GM18519 (cell line): ENCODE measurements at regions not wholly inside any gene's neighbourhood (a gene's known extent, or its start where the extent isn't known, plus 50 kb on each side); places are given as distances from the start of the nearest gene placed in this dataset.
"Not testable (repeated sequence)": the region's sequence is repeated elsewhere in the genome, so short reads cannot be mapped to it uniquely, and the experiment has no call there.

Experiments used
- ATAC-seq: cut with Tn5 transposase; IDR thresholded peaks from one replicate; pipeline ENCODE4 v1.9.1; 2021; ENCODE audit warnings: mild to moderate bottlenecking, moderate library complexity; ENCODE audit not compliant: unreplicated experiment, low FRiP score

DNA sequence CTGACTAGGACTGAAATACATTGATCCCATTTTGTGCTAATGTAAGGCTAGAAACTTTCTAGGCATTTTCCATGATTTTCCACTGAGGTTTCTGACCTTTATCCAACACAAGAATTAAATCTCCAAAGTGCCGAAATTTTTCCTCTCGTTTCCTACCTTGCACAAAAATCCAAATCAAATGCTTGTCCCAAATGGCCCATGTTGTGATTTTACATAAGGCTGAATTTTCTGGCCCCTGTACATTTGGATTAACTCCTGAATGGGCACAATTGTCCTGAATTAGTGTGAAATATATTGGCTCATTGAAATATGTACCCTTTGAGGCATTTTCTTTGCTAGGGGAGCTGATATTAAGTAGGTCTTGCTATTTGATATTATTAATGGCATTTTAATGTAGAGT lies 105.6 kb upstream of the CBLB start:
- no peak for ATAC-seq

DNA sequence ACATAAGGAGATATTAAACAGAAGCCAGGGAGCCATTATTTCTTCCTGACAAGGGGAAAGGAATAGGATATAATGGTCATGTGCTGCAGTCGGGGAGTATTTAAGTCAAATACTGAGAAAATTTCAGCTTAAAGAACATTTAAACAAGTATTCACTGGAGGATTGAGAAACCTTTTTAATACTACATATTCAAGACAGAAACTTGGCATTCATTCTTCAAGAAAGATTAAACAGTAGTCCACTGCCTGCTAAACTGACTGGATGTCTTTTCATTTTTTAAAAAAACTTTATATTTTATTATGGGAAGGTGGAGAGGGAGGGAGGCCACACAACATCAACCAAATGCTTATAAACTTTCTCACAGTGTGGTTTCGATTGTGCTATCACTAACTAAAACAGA lies 107.4 kb upstream of the CBLB start:
- no peak for ATAC-seq

DNA sequence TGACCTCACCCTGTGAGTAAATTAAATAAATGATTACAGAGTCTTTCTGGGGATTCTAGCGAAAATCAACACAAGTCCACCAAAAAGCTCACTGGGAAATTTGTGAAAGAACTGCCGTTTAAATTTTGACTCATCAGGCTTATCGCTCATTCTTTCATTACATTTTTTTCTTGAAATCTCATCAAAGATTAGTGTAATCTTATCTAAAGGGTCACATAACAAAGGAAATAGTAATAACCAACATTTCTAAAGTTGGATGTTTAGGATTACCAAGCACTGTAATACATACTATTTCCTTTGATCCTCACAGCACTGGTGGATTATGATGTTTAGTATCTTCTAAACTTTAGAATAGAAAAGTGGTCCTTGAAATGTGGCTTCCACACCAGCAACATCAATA lies 111.1 kb upstream of the CBLB start:
- no peak for ATAC-seq

DNA sequence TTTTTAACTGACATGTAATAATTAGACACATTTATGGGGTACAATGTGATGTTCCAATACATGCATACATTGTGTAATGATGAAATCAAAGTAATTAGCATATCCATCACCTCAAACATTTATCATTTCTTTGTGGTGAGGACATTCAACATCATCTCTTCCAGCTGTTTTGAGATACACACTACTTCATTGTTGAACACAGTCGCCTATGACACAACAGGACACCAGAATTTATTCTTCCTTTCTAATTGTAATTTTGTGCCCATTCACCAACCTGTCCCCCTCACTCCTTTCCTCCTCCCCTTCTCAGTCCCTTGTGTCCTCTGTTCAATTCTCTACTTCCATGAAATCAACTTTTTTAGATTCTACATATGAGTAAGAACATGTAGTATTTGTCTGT lies 113.4 kb upstream of the CBLB start:
- no peak for ATAC-seq

DNA sequence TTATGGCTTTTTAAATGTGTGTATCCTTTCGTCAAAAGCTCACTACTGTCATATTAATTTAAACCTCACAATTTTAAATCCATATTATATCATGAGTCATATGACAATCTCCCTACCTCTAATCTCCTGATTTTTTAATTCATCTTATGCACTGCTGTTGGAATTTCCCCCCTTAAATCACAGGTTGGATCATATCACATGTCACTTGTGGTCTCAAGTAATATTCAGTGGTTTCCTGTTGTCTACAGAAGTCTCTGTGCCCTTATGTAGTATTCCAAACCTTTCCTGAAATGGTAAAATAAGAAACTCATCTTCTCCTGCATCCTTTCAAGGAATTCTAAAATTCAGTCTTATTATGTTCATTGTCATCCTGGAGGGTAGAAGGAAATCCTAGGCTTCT lies 116.0 kb upstream of the CBLB start:
- ATAC-seq: no peak

DNA sequence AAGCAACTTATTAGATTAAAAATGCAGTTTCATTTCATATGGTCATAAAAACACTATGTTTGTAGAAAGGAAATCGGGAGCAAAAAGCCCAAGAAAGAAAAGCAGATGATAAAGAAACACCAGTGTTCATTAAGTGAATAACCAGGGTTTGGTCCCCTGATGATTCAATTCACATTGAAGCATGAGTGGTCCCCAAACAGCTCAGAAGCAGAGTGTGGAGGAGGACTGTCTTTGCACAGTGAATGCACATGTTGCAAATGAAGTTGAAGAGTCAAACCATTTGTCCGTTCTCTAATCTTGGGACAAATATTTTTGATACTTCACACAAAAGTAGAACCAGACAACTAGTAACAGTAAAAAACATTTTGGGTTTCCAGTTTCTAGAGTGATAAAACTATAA lies 117.5 kb upstream of the CBLB start:
- not testable (repeated sequence) for ATAC-seq

DNA sequence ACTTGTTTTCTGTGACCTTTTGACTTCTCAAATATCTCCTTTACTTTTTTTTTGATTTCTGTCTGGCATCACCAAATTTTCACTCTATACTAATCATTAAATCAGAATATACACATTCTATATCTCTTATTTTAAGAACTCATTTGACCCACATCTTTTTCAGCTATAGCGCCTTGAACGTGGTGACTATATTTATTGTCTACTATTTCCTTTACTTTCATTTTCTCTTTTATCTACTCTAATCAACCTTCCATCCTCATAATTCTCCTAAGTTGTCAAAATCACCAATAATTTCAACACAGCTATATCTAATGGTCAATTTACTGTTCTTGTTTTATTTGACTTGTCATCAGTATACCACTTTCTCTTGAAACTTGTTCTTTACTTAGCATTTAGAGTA lies 119.0 kb upstream of the CBLB start:
- ATAC-seq: no peak

DNA sequence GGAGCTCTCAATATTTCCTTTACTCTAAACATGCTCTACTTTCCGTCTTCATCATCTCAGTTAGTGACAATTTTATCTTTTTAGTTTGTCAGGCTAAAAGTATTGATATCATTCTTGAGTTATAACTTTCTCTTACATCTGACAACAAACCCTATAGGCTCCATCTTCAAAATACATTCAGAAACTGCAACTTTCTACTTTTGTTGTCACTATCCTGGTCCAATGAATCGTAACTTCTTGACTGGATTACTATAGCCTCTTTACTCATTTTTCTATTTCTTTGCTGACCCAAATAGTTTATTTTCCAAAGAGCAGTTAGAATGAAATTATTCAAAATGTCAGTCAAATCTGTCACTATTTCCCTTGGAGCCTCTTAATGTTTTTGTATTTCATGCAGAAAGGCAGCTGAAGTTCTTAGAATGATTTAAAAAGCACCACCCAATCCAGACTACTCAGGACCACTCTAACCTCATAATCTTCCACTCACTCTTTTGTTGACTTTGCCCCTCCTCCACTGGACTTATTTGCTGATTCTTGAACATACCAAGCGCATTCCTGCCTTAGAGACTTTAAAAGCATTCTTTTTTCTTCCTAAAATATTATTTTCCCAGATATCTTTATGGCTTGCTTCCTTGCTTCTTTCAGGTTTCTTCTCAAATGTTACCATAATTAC lies 119.9 kb upstream of the CBLB start:
- ATAC-seq: no peak

DNA sequence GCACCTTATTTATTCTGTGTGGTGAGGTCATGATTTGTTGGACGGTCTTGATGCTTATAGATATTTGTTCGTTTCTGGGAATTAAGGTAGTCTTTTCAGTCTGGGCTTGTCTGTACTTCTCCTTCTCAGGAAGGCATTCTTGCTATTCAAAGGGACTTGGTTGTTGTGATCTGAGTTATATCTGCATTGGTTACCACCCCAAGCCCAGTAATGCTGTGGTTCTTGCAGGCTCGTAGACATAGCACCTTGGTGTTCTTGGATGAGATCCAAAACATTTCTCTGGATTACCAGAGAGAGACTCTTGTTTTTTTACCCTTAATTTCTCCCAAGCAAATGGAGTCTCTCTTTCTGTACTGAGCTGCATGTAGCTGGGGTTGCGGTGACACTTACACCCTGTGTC lies 128.0 kb upstream of the CBLB start:
- ATAC-seq: no peak

DNA sequence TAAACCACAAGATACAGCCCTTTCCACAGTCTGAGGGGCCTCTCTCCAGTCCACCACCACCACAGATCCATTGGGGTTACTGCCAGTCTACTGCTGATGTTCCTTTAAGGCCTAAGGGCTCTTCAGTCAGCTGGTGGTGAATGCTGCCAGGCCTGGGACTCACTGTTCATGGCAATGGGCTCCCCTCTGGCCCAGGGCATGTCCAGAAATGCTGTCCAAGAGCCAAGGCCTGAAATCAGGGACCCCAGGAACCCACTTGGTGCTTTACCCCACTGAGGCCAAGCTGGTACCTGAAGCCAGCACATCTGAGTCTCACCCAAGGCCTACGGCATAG lies 128.6 kb upstream of the CBLB start:
- ATAC-seq: no peak

DNA sequence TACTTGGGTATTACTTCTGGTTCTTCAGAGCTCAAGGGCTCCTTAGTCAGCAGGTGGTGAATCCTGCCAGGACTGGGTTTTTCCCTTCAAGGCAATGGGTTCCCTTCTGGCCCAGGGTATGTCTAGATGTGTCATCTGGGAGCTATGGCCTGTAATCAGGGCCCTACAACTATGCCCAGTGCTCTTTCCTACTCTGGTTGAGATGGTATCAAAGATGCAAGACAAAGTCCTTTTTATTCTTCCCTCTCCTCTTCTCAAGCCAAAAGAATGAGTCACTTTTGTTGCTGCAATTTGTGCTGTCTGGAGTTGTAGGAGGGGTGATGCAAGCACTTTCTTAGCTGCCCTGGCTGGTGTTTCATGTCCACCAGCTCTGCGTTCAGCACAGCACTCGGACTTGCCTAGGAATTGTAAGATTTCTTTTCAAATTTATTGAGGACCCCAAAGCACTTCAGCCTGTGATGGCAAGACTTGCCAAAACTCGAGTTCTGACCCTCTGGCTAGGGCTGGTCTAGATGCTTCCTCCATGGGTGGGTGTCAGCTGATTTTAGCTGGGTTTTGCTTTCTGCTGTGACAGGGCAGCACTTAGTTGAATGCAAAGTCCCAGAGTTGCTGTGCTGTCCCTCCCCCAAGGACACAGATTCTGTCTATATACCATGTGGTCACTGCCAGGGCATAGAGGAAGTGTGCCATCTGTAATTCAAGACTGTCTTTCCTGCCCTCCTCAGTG lies 129.2 kb upstream of the CBLB start:
- no peak for ATAC-seq

DNA sequence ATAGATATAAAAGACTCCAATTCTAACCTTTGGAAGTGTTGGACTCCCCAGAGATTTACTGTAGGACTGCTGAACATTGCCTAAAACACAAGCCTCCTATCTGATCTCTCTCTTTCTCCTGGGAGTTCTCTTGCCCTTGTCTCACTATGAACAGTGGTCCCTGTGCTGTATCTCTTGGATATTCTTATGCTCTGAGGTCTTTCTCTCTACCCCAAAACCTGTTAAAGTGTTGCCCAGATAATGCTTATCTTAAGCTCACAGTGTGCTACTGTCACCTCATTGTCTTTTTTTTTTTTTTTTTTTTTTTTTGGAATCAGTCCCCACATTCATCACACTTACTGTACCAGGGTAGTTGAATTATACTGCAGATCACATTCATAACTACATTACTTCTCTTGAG lies 131.0 kb upstream of the CBLB start:
- ATAC-seq: no peak

DNA sequence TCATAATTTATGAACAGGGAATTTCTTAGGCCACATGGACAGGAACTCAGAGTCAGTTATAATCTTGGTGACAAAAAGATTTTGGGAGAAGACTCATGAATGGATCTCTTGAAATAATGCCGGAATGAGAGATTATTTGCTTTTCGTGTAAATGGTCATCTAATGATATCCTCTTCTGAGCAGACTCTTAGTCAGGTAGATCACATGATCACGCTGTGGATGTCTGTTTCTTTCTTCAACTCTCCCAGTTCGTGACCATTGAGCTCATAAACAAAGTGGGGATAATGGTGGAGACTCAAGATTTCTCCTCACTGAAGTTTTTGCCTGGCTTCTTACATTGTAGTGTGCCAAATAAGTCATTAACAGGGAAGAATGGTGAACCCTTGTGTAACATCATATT lies 133.1 kb upstream of the CBLB start:
- ATAC-seq: no peak

DNA sequence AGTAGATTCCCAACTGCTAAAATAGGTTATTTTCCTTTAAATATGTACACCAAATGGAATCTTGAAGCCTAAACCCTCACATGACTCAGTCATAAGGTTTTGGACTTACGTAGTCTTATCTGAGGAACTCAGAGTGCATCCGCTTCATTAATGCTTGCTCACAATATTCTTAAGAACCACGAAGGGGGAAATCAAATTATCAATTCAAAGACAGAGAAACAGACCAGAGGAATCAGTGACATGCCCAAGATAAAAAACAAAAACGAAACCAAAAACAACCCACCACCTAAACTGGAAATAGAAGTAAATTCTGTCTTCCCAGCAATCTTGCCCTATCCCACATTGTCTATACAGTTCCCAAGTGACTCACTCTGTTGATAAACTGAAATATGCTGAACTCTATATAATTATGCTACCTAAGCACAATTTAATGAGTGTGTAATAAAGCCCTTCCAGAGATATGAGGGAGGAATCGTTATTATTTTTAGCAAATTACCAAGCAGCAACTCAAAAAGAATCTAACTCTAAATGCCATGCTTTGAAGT lies 135.4 kb upstream of the CBLB start:
- no peak for ATAC-seq

DNA sequence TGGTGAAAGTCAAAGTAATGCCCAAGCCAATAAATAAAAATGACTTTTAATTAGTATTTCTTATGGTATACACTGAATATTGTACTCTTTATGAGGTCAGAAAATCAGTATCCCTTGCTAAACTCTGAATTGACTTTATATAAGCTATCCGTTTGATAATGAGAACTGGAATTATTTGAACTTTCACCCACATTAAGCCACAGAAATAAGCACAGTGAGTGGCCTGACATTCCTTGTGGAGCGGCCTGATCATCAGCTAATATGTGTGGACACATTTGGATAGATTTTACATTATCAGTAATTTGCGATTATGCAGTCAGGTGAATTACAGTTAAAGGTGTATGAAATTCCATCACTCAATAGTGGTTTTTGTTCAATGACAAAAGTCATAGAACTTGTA lies 136.0 kb upstream of the CBLB start:
- no peak for ATAC-seq

DNA sequence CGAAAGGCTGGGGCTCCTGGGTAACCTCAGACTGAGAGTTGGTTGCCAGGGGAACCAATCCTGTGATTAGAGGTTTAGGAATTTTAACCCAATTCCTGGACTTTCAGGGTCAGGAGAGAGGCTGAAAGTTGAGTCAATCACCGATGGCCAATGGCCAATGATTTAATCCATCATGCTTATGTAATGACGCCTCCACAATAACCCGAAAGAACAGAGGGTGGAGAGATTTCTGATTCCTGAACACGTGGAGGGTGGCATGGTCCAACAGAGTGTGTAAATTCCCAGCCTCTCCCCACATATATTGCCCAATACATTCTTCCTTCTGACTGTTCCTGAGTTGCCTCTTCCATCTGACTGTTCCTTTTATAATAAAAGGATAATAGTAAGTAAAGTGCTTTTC lies 137.2 kb upstream of the CBLB start:
- ATAC-seq: no peak

DNA sequence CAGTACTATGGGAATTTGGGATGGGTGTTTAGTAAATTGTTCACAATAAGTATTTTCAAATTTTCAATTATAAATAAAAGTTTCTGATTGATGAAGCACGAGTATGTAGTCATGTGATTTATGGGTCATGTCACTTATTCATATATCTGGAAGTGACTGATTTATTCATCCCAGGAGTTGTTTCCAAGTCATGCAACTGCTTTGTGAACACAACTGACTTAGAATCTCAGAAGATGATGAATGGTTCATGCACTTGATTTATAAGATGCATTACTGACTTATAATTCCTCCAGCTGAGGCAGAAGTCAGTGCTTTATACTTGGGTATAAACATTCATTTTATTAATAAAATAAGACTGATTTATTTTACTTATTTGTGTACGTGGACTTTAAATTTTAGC lies 137.8 kb upstream of the CBLB start:
- no peak for ATAC-seq

DNA sequence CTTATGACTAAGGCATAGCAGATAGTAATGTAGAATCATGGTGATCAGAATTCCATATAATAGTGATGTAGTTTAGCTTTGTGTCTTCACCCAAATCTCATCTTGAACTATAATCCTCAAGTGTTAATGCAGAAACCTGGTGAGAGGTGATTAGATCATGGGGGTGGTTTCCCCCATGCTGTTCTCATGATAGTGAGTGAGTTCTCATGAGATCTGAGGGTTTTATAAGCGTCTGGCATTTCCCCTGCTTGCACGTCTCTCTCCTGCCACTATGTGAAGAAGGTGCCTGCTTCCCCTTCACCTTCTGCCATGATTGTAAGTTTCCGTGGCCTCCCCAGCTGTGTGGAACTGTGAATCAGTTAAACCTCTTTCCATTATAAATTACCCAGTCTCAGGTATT lies 138.7 kb upstream of the CBLB start:
- ATAC-seq: no peak

DNA sequence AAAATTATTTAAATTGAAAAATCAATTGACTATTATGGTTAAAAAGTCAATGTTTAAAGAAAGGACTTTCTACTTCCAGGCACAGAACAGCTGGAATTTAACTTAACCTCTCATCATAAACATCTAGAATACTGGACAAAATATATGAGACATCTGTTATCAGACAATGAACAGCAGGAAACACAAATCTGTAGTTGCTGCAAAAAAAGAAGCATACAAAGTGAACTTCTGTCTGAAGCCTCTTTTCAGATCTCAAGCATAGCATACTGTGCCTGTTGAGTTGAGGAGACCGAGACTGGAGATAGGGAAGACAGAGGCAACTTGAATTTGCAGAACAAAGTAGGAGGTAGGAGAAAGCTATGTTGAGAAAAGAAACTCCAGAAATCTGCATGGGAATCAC lies 140.0 kb upstream of the CBLB start:
- ATAC-seq: no peak

DNA sequence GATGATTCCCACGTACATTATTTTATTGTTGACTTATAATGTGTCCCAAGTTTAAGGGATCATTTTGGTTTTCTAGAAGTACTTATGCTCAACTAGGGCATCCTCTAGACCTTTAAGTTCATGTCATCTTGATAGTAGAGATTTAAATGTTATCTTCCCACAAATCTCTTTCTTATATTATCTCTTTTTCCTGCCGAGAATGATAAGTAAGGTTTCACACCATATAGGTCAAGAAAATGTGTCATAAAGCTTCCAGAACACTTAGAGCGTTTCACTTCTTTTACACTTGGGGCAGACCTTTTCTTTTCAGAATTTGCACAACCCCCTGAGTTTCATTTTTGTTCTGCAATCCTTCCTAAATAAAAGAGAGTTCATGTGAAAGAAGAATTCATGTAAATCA lies 142.0 kb upstream of the CBLB start:
- ATAC-seq: no peak

DNA sequence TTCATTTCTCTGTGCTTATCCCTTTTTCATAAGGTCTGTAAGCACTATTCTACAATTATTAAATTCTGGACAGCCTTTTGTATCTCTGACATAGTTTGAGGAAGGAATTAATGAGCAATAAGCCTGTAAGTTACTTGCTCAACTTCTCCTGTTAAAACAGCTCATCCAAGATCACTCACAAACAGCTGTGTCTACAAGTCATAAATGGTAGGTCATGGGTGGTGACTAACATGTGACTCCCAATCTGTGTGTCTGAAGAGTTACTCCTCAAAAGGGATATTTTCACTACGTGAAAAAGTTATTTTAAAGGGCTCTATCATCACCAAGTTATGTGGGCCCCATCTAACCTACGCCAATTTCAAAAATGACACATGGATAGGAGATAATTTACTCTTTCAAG lies 145.2 kb upstream of the CBLB start:
- ATAC-seq: no peak

DNA sequence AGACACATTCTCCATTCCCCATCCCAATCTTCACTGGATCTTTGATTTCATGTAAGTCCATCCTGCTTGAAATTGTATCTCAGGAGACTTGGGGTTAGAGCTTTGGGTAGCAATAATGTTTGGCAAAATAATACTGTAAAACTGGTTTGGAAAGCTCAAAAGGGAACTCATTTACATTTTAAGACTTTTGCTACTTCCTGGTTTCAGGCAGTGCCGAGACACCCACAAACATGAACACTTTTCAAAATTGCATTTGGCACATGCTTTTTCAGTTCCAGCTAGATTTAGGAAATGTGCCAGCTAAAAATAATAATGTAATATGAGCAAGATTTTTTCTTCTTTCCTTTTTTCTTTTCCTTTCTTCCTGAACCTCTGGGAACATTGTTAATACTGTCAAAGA lies 145.7 kb upstream of the CBLB start:
- ATAC-seq: no peak
